Coronary artery (tissue), 2 donors: ENCODE measurements at regions not wholly inside any gene's neighbourhood (a gene's known extent, or its start where the extent isn't known, plus 50 kb on each side); places are given as distances from the start of the nearest gene placed in this dataset.

Source experiments
- DNase-seq: peaks from one replicate; pipeline ENCODE4 v3.0.0-alpha.2; 2017; ENCODE audit warnings: low spot score
- H3K27ac ChIP-seq, 2 donors: fragments of 200-600 bp; sonication (generic); one replicate each; pipeline ENCODE4 v1.5.1; 2016 to 2019
- H3K4me3 ChIP-seq: fragments of 200-600 bp; sonication (generic); 2 replicates; pipeline ENCODE4 v1.5.1; 2016; ENCODE audit warnings: mild to moderate bottlenecking, moderate library complexity
- TF ChIP-seq, protein P1 (sequence below): fragments of 200-600 bp; sonication (generic); IDR thresholded peaks from one replicate; pipeline ENCODE4 v1.5.1; 2019; ENCODE audit warnings: antibody characterized with exemption

DNA sequence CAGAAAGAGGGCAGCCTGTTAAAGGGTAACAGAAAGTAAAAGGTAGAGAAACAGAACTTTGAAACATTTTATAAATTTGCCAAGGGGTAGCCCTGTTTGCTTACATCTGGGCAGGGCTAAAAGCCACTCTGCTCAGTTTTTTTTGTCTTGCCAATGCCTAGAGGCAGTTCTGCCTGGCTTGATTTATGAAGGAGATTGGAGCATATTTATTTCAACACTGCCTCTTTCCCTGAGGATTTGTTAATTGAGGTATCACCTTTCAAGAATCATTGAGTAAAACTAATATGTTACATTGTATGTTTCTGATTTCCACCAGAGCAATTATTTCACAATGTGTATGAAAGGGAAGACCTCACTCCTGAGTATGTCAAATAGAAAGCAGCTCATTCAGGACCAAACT lies 160.8 kb downstream of the GXYLT1 start:
- no peak overlapping the region for H3K4me3 ChIP-seq
- no peak overlapping the region for H3K27ac ChIP-seq
- no peak for DNase-seq
- TF ChIP-seq, protein P1, sequence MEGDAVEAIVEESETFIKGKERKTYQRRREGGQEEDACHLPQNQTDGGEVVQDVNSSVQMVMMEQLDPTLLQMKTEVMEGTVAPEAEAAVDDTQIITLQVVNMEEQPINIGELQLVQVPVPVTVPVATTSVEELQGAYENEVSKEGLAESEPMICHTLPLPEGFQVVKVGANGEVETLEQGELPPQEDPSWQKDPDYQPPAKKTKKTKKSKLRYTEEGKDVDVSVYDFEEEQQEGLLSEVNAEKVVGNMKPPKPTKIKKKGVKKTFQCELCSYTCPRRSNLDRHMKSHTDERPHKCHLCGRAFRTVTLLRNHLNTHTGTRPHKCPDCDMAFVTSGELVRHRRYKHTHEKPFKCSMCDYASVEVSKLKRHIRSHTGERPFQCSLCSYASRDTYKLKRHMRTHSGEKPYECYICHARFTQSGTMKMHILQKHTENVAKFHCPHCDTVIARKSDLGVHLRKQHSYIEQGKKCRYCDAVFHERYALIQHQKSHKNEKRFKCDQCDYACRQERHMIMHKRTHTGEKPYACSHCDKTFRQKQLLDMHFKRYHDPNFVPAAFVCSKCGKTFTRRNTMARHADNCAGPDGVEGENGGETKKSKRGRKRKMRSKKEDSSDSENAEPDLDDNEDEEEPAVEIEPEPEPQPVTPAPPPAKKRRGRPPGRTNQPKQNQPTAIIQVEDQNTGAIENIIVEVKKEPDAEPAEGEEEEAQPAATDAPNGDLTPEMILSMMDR, result no peak

DNA sequence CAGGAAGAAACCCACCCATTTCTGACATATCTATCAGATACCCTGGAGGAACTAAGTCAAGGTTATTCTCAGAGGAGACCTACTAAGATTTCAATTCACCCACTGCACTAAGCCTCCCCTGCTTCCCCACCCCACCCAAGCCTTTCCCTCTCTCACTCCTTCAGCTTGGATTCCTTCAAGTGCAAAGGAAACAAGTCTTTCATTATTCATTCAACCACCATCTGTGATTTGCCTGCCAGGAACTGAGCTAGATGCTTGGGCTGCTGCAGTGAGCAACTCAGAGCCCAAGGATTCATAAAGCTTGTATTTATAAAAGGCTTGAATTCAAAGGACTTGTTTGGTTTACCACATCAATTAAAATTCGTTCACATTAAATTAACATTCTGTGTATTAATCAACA lies 161.3 kb downstream of the GXYLT1 start:
- TF ChIP-seq, protein P1, result no peak
- Histone ChIP-seq H3K4me3 (no peak overlapping the region), H3K27ac (no peak overlapping the region)
- DNase-seq, result no peak

DNA sequence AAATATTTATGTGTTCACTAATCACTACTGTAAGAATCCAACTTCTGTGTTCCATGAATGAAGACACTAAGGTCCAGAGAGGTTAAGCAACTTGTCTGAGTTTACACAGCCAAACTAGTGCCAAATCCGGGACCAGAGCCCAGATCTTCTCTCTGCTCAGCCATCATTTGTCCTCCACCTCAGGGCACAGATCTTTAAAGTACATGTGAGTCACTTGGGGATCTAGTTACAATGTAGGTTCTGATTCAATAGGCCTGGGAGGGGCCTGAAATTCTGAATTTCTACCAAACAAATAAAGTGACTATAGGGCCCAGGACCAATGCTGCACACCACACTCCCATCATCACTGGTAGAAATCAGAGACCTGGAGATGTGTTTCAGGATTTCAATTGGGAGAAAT lies 162.9 kb downstream of the GXYLT1 start:
- TF ChIP-seq, protein P1, result no peak
- Histone ChIP-seq H3K27ac (no peak overlapping the region), H3K4me3 (no peak overlapping the region)
- no peak for DNase-seq

DNA sequence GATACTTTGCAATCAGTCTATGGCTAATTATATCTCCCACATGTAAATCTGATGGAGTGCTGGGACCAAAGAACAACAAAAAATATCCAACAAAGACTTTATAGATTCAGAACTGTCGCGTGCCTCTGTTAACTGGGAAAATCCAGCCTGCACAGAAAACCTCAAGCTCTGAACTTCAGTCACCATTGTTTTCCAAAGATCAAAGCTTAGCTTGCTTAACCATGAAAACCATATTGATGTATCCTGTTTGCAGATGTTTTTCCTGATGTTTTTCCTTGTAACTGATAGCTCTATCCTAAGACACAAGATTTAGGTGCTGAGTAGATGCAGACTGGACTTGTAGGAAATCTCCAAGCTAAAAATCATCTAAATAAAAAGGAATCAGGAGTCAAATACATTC lies 163.7 kb downstream of the GXYLT1 start:
- DNase-seq, result no peak
- TF ChIP-seq, protein P1, result no peak
- Histone ChIP-seq H3K27ac (no peak overlapping the region), H3K4me3 (no peak overlapping the region)

DNA sequence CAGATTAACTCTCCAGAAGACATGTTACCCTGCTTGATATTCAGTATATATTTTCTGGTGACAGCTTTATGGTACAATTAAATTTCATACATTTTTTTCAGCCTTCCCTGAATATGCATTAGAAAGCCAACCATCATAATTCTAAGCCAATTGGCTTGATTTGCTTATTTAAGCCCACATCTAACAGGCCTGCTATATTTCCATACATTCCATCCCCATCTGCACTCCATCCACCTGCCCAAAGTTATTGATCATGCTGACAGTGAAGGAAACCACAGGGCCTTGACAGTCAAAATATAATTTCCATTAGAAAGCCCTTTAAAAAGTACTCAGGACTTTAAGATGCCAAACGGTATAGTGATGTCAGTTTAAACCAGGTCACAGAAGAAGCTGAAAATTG lies 164.3 kb downstream of the GXYLT1 start:
- no peak overlapping the region for H3K27ac ChIP-seq
- TF ChIP-seq, protein P1, result no peak
- no peak overlapping the region for H3K4me3 ChIP-seq
- no peak for DNase-seq

DNA sequence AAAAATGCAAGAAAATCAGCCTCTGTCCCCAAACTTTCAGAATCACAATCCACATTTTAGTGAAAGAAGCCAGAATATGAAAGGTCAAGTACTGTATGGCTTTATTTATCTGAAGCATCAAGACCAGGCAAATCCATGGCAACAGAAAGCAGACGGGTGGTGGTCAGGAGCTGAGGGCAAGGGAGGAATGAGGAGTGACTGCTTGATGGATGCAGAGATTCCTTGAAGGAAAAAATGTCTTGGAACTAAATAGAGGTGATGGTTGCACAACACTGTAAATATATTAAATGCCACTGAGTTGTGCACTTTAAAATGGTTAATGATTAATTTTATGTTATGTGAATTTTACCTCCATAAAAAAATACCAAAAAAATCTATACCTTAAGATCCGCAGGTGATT lies 165.1 kb downstream of the GXYLT1 start:
- TF ChIP-seq, protein P1, result no peak
- Histone ChIP-seq H3K4me3 (no peak overlapping the region), H3K27ac (no peak overlapping the region)
- DNase-seq, result no peak

DNA sequence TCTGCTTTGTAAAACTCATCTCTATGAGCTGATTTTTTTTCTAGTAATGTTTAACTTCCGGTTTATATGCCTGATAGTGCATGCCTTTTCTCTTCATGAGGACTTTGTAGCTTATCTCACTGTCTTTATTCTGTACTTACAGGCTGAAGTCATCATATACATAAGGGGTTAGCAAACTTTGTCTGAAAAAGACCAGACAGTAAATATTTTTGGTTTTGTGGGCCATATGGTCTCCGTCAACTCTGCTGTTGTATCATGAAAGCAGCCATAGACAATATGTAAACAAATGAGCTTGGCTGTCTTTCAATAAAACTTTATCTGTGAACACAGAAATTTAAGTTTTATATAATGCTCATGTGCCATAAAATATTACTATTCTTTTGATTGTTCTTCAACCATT lies 172.1 kb downstream of the GXYLT1 start:
- no peak for DNase-seq
- TF ChIP-seq, protein P1, result no peak
- Histone ChIP-seq H3K4me3 (no peak overlapping the region), H3K27ac (no peak overlapping the region)
